ENCODE measurements at regions not wholly inside any gene's neighbourhood (a gene's known extent, or its start where the extent isn't known, plus 50 kb on each side); places are given as distances from the start of the nearest gene placed in this dataset.

DNA sequence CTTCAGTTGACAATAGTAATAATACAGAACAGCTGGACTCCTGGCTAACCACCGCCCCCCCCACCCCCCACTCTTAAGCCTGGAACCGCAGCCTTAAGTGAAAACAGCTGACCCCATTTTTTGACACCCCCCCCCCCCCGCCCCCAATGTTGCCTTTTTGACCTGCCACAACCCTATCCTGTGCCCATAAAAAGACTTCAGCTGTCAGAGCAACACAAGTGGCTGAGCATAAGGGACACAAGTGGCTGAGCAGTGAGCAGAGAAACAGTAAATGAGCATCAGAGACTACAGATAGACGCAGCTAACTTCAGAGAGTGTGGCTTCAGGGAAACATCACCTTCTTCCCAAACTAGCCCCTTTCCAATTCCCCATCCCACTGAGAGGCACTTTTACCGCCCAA is 1493.8 kb downstream of the LRRC4C start:
- TF ChIP-seq JUN (IDR thresholded peaks at IDR 0.05) (no peak), MAFK (IDR thresholded peaks at IDR 0.05; ENCODE audit: partially characterized antibody) (no peak), KDM5A (IDR thresholded peaks at IDR 0.05) (no peak)
- TF ChIP-seq, protein P1, sequence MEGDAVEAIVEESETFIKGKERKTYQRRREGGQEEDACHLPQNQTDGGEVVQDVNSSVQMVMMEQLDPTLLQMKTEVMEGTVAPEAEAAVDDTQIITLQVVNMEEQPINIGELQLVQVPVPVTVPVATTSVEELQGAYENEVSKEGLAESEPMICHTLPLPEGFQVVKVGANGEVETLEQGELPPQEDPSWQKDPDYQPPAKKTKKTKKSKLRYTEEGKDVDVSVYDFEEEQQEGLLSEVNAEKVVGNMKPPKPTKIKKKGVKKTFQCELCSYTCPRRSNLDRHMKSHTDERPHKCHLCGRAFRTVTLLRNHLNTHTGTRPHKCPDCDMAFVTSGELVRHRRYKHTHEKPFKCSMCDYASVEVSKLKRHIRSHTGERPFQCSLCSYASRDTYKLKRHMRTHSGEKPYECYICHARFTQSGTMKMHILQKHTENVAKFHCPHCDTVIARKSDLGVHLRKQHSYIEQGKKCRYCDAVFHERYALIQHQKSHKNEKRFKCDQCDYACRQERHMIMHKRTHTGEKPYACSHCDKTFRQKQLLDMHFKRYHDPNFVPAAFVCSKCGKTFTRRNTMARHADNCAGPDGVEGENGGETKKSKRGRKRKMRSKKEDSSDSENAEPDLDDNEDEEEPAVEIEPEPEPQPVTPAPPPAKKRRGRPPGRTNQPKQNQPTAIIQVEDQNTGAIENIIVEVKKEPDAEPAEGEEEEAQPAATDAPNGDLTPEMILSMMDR (IDR thresholded peaks at IDR 0.05) = no peak
- TF ChIP-seq, protein P2, sequence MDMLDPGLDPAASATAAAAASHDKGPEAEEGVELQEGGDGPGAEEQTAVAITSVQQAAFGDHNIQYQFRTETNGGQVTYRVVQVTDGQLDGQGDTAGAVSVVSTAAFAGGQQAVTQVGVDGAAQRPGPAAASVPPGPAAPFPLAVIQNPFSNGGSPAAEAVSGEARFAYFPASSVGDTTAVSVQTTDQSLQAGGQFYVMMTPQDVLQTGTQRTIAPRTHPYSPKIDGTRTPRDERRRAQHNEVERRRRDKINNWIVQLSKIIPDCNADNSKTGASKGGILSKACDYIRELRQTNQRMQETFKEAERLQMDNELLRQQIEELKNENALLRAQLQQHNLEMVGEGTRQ (IDR thresholded peaks at IDR 0.05) = no peak

Measured in A549 (cell line).